B cell (primary cell): ENCODE measurements at regions not wholly inside any gene's neighbourhood (a gene's known extent, or its start where the extent isn't known, plus 50 kb on each side); places are given as distances from the start of the nearest gene placed in this dataset.

ENCODE experiments used
- ATAC-seq: fragments of 200-7000 bp; cut with Tn5 transposase; one replicate; pipeline ENCODE4 v1.10.0; 2021; ENCODE audit warnings: low read depth, mild to moderate bottlenecking, moderate number of reproducible peaks, moderate library complexity
- CTCF ChIA-PET: fragments of 350-600 bp; sonication (Branson Sonifier 250); formaldehyde crosslinking; loops from one replicate; lab custom pipeline; 2021; ENCODE audit warnings: antibody characterized with exemption, inconsistent platforms; lab: Charles Lee
- POLR2A ChIA-PET: fragments of 350-600 bp; sonication (Branson Sonifier 250); formaldehyde crosslinking; loops from one replicate; lab custom pipeline; 2021; ENCODE audit warnings: antibody characterized with exemption; lab: Charles Lee
- DNase-seq: peaks from one replicate; pipeline ENCODE4 v3.0.0; 2013
- H2AFZ ChIP-seq: 2 replicates; pipeline ENCODE4 v1.6.1; 2012; ENCODE audit warnings: mild to moderate bottlenecking, low read depth, low read length; ENCODE audit not compliant: insufficient read depth, poor library complexity, severe bottlenecking
- H3K27ac ChIP-seq, 2 donors: 1 replicate in 1 of 2; 2 replicates in 1 of 2; pipeline ENCODE4 v1.5.1; 2012 to 2013; ENCODE audit warnings: low read length in 2 of 2, mild to moderate bottlenecking in 2 of 2, moderate library complexity in 1 of 2
- H3K27me3 ChIP-seq, 4 experiments: fragments of 200-600 bp in 1 of 4; sonication (generic) in 1 of 4; replicated peaks in 1 of 4; 1 replicate in 2 of 4; 2 replicates in 2 of 4; pipeline versions ENCODE4 v1.6.1 to v1.7.0; 2013 to 2016; ENCODE audit warnings: low read length in 3 of 4, mild to moderate bottlenecking in 2 of 4, mixed read lengths in 1 of 4, moderate library complexity in 1 of 4; ENCODE audit not compliant: insufficient read depth in 4 of 4, control insufficient read depth in 3 of 4; ENCODE audit errors: control extremely low read depth in 1 of 4
- H3K36me3 ChIP-seq, 2 experiments: replicated peaks in 1 of 2; 1 replicate in 1 of 2; 2 replicates in 1 of 2; pipeline versions ENCODE4 v1.6.1 to v1.7.1; 2013; ENCODE audit warnings: low read length in 1 of 2; ENCODE audit not compliant: insufficient read depth in 2 of 2, control insufficient read depth in 1 of 2; ENCODE audit errors: control extremely low read depth in 1 of 2, extremely low read depth in 1 of 2
- H3K4me1 ChIP-seq, 2 donors: fragments of 200-600 bp in 1 of 2; sonication (generic) in 1 of 2; 1 replicate in 1 of 2; 2 replicates in 1 of 2; pipeline versions ENCODE4 v1.5.1 to v1.6.1; 2013 to 2017; ENCODE audit warnings: low read length in 2 of 2; ENCODE audit not compliant: control insufficient read depth in 2 of 2, insufficient read depth in 2 of 2
- H3K4me2 ChIP-seq: replicated peaks from 2 replicates; pipeline ENCODE3; 2012; ENCODE audit warnings: mild to moderate bottlenecking, low read depth, low read length; ENCODE audit not compliant: poor library complexity, severe bottlenecking
- H3K4me3 ChIP-seq, 5 experiments: fragments of 200-600 bp in 1 of 5; sonication (generic) in 1 of 5; 1 replicate in 3 of 5; 2 replicates in 2 of 5; pipeline versions ENCODE4 v1.5.1 to v1.7.0; 2011 to 2016; ENCODE audit warnings: low read length in 4 of 5, mild to moderate bottlenecking in 4 of 5, low read depth in 2 of 5, control low read depth in 1 of 5, moderate library complexity in 1 of 5; ENCODE audit not compliant: insufficient read depth in 1 of 5; ENCODE audit errors: control extremely low read depth in 1 of 5, extremely low read depth in 1 of 5
- H3K79me2 ChIP-seq: fragments of 200-600 bp; sonication (generic); one replicate; pipeline ENCODE4 v1.6.0; 2016; ENCODE audit warnings: low read length; ENCODE audit not compliant: control insufficient read depth, insufficient read depth
- H3K9ac ChIP-seq: fragments of 200-600 bp; sonication (generic); 2 replicates; pipeline ENCODE4 v1.6.1; 2017; ENCODE audit warnings: mild to moderate bottlenecking, low read length, moderate library complexity
- H3K9me3 ChIP-seq, 3 donors: one replicate each; pipeline versions ENCODE4 v1.6.1 to v1.7.1; 2013; ENCODE audit warnings: low read length in 2 of 3; ENCODE audit not compliant: control insufficient read depth in 2 of 3, insufficient read depth in 1 of 3; ENCODE audit errors: control extremely low read depth in 1 of 3
- H4K20me1 ChIP-seq: 2 replicates; pipeline ENCODE4 v1.6.0; 2012; ENCODE audit warnings: mild to moderate bottlenecking, low read length; ENCODE audit not compliant: insufficient read depth, control insufficient read depth, poor library complexity, severe bottlenecking
- H3K27ac Mint-ChIP-seq: one replicate; pipeline ENCODE4 v1.8.0; 2021; ENCODE audit warnings: mixed read lengths
- H3K27me3 Mint-ChIP-seq: one replicate; pipeline ENCODE4 v1.8.0; 2021; ENCODE audit warnings: mixed read lengths
- H3K4me1 Mint-ChIP-seq: one replicate; pipeline ENCODE4 v1.8.0; 2021; ENCODE audit warnings: mixed read lengths
- H3K4me3 Mint-ChIP-seq: one replicate; pipeline ENCODE4 v1.8.0; 2021; ENCODE audit warnings: mixed read lengths
- H3K9me3 Mint-ChIP-seq: one replicate; pipeline ENCODE4 v1.8.0; 2022; ENCODE audit warnings: mixed read lengths; ENCODE audit not compliant: insufficient read depth
- CTCF ChIP-seq: fragments of 200-600 bp; IDR thresholded peaks from one replicate; pipeline ENCODE4 v1.8.0; 2022; ENCODE audit warnings: antibody characterized with exemption, mild to moderate bottlenecking
- EZH2 ChIP-seq: IDR thresholded peaks from 2 replicates; pipeline ENCODE4 v1.6.1; 2012; ENCODE audit warnings: borderline replicate concordance, low read depth, mild to moderate bottlenecking, moderate library complexity, low read length; ENCODE audit not compliant: insufficient read depth, poor library complexity, severe bottlenecking
- WGBS: methylation state at CpG from one replicate; pipeline ENCODE4 v1.1.5; 2013; ENCODE audit warnings: missing lambda C conversion rate; ENCODE audit not compliant: insufficient coverage; 5-methylcytosine and 5-hydroxymethylcytosine counted together
- intact Hi-C: fragments of 100-400 bp; cut with micrococcal nuclease; formaldehyde crosslinking; loops from one replicate; pipeline ENCODE4 v1.10.0; 2022

- no peak for DNase-seq
- no peak overlapping the region for H3K4me2 ChIP-seq
- CTCF ChIA-PET = no interaction called here
- H3K36me3 ChIP-seq = no peaks in the 10 kb centered on the region
- H3K27me3 Mint-ChIP-seq = no peaks in the 10 kb centered on the region
- no peaks in the 10 kb centered on the region for H3K4me1 Mint-ChIP-seq
- POLR2A ChIA-PET = no interaction called here
- no peak overlapping the region for H3K27ac Mint-ChIP-seq
- H3K27ac ChIP-seq = no peak overlapping the region
- H3K4me1 ChIP-seq = no peaks in the 10 kb centered on the region
- H3K79me2 ChIP-seq = no peaks in the 10 kb centered on the region
- H3K9me3 Mint-ChIP-seq = peaks cover 3% of the 10 kb centered on the region
- H3K9ac ChIP-seq = no peak overlapping the region
- ATAC-seq = no peak
- WGBS = 82% methylated on average over 3 of the region's 3 CpGs
- peaks cover 0 to 16% (median 3%) of the 10 kb centered on the region in 3 donors for H3K9me3 ChIP-seq
- H4K20me1 ChIP-seq = no peaks in the 10 kb centered on the region
- TF ChIP-seq EZH2 = no peak
- TF ChIP-seq CTCF = no peak
- intact Hi-C loops = no loop called here
- no peak overlapping the region for H3K4me3 ChIP-seq
- no peak overlapping the region for H3K4me3 Mint-ChIP-seq
- H3K27me3 ChIP-seq = no peaks in the 10 kb centered on the region
- H2AFZ ChIP-seq = no peak overlapping the region
Observed at GRCh38 chr6:67757465-67758033, 877.5 kb upstream of the ADGRB3 start.

GRCh38 chr6:67748521-67748920 lies 886.6 kb upstream of the ADGRB3 start:
- POLR2A ChIA-PET = no interaction called here
- no peak for TF ChIP-seq EZH2
- TF ChIP-seq CTCF = no peak

More at GRCh38 chr6:67748521-67748920, 886.6 kb upstream of the ADGRB3 start:
- Histone ChIP-seq H3K36me3 (no peaks in the 10 kb centered on the region), H3K9ac (no peak overlapping the region), H2AFZ (no peak overlapping the region), H3K27ac (no peak overlapping the region), H3K4me2 (no peak overlapping the region), H4K20me1 (no peaks in the 10 kb centered on the region), H3K27me3 (no peaks in the 10 kb centered on the region), H3K9me3 (no peaks in the 10 kb centered on the region), H3K4me1 (no peaks in the 10 kb centered on the region), H3K79me2 (no peaks in the 10 kb centered on the region), H3K4me3 (no peak overlapping the region)
- Mint-ChIP-seq H3K4me3 (no peak overlapping the region), H3K27ac (no peak overlapping the region), H3K9me3 (peaks cover 2% of the 10 kb centered on the region), H3K4me1 (no peaks in the 10 kb centered on the region), H3K27me3 (no peaks in the 10 kb centered on the region)
- WGBS = no CpG with 5 or more reads among the region's 1 CpG
- CTCF ChIA-PET = no interaction called here
- no peak for ATAC-seq
- no peak for DNase-seq
- intact Hi-C loops = no loop called here
